ENCODE measurements at regions not wholly inside any gene's neighbourhood (a gene's known extent, or its start where the extent isn't known, plus 50 kb on each side); places are given as distances from the start of the nearest gene placed in this dataset.

DNA sequence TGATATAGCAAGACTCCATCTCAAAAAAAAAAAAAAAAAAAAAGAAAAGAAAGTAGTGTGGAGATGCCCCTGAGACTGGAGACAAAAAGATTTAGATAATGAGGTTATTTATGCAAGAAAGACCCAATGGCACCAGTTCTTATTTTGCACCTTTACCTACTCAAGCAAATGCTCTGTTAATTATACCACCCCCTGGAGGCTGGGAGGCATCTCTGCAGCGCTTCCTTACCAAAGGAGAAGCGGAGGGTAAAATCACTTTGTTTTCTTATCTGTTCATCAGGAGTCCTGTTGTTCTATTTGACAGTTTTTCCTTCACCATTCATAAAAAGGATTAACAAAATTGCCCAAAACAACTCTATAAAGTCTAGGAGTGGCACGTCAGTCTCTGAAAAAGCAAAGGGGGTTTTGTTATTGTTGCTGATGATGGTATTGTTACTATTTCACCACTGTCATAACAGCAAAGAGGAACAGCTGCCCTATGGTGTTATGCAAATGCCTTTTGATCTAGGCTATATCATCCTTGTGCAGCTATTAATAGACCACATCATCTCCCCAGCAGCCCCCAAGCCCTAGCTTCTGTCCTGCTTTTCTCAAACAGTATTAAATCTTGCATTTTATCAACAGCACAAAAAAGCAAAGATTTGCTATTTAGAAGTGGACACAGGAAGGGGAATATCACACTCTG is 174.0 kb downstream of the PALM2AKAP2 start:
- DNase-seq = no peak
- TF ChIP-seq, protein P1, sequence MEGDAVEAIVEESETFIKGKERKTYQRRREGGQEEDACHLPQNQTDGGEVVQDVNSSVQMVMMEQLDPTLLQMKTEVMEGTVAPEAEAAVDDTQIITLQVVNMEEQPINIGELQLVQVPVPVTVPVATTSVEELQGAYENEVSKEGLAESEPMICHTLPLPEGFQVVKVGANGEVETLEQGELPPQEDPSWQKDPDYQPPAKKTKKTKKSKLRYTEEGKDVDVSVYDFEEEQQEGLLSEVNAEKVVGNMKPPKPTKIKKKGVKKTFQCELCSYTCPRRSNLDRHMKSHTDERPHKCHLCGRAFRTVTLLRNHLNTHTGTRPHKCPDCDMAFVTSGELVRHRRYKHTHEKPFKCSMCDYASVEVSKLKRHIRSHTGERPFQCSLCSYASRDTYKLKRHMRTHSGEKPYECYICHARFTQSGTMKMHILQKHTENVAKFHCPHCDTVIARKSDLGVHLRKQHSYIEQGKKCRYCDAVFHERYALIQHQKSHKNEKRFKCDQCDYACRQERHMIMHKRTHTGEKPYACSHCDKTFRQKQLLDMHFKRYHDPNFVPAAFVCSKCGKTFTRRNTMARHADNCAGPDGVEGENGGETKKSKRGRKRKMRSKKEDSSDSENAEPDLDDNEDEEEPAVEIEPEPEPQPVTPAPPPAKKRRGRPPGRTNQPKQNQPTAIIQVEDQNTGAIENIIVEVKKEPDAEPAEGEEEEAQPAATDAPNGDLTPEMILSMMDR (IDR thresholded peaks at IDR 0.05) = no peak
- H3K36me3 Mint-ChIP-seq (ENCODE audit: low read depth) = no peaks in the 10 kb centered on the region
- peaks cover 26% of the 10 kb centered on the region for H3K4me1 Mint-ChIP-seq
- H3K9me3 Mint-ChIP-seq = no peaks in the 10 kb centered on the region
- H3K4me3 Mint-ChIP-seq = no peak overlapping the region
- H3K27me3 Mint-ChIP-seq (ENCODE audit: low read depth, poor library complexity) = no peaks in the 10 kb centered on the region
- no peak overlapping the region for H3K27ac Mint-ChIP-seq

GRCh38 chr9:109956717-109957440 is 176.9 kb downstream of the PALM2AKAP2 start:
- no peaks in the 10 kb centered on the region for H3K36me3 Mint-ChIP-seq (ENCODE audit: low read depth)
- no peaks in the 10 kb centered on the region for H3K27me3 Mint-ChIP-seq (ENCODE audit: low read depth, poor library complexity)
- peak overlapping the region; percentile 52 for H3K27ac Mint-ChIP-seq
- H3K9me3 Mint-ChIP-seq = no peaks in the 10 kb centered on the region
- TF ChIP-seq, protein P1 (IDR thresholded peaks at IDR 0.05) = no peak
- peaks cover 26% of the 10 kb centered on the region for H3K4me1 Mint-ChIP-seq
- no peak for DNase-seq
- peak overlapping the region; percentile 19 for H3K4me3 Mint-ChIP-seq

GRCh38 chr9:109959679-109960078 is 179.7 kb downstream of the PALM2AKAP2 start:
- H3K4me1 Mint-ChIP-seq = peaks cover 26% of the 10 kb centered on the region
- no peaks in the 10 kb centered on the region for H3K9me3 Mint-ChIP-seq
- H3K36me3 Mint-ChIP-seq (ENCODE audit: low read depth) = no peaks in the 10 kb centered on the region
- H3K27me3 Mint-ChIP-seq (ENCODE audit: low read depth, poor library complexity) = no peaks in the 10 kb centered on the region
- TF ChIP-seq, protein P1 (IDR thresholded peaks at IDR 0.05) = no peak
- no peak for DNase-seq
- no peak overlapping the region for H3K4me3 Mint-ChIP-seq
- no peak overlapping the region for H3K27ac Mint-ChIP-seq

DNA sequence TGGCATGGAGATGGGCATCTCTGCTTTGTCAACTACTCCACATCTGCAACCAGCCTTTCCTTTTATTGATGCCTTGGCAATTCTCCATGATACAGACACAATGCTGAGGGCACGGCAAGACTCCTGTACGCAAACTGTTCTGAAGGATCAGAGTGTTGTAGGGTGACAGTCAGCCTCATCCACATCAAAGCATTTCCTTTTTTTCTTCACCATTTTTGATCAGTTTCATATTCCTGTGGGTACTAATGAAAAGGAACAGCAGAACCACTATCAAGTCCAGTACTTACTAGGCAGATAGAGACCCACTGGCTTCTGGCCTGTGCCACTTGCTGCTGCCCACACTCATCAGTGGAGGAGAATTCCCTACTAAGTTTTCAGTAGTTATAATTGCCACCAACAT is 181.6 kb downstream of the PALM2AKAP2 start:
- Mint-ChIP-seq H3K36me3 (ENCODE audit: low read depth) (no peaks in the 10 kb centered on the region), H3K4me3 (no peak overlapping the region), H3K4me1 (peaks cover 22% of the 10 kb centered on the region), H3K9me3 (no peaks in the 10 kb centered on the region), H3K27me3 (ENCODE audit: low read depth, poor library complexity) (no peaks in the 10 kb centered on the region), H3K27ac (no peak overlapping the region)
- no peak for DNase-seq
- TF ChIP-seq, protein P1 (IDR thresholded peaks at IDR 0.05) = no peak

DNA sequence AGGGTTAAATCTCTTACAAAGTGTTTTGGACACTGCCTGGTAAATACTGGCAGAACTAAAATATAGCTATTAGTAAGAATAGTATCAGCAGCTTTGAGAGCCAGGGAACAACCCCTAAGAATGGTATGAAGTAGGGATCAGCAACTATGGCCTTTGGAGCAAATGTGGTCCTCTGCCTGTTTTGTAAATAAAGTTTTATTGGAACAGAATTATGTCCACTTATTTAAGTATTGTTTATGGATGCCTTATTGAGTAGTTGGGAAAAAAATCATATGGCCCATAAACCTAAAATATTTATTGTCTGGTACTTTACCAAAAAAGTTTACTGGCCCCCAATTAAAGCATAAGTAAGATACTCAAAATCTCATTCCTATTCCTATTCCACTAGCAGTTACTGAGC is 182.2 kb downstream of the PALM2AKAP2 start:
- H3K9me3 Mint-ChIP-seq = no peaks in the 10 kb centered on the region
- H3K36me3 Mint-ChIP-seq (ENCODE audit: low read depth) = no peaks in the 10 kb centered on the region
- no peak overlapping the region for H3K4me3 Mint-ChIP-seq
- peaks cover 21% of the 10 kb centered on the region for H3K4me1 Mint-ChIP-seq
- H3K27me3 Mint-ChIP-seq (ENCODE audit: low read depth, poor library complexity) = peaks cover 3% of the 10 kb centered on the region
- no peak for DNase-seq
- no peak overlapping the region for H3K27ac Mint-ChIP-seq
- TF ChIP-seq, protein P1 (IDR thresholded peaks at IDR 0.05) = no peak
